Esophagus muscularis mucosa (tissue), 4 donors: ENCODE measurements at regions not wholly inside any gene's neighbourhood (a gene's known extent, or its start where the extent isn't known, plus 50 kb on each side); places are given as distances from the start of the nearest gene placed in this dataset.

ENCODE experiments used
- CTCF ChIP-seq, 3 experiments: fragments of 200-600 bp in 2 of 3; fragments of 450-650 bp in 1 of 3; sonication (generic) in 2 of 3; IDR thresholded peaks; one replicate each; pipeline ENCODE4 v1.5.1; 2017 to 2019; ENCODE audit warnings: antibody characterized with exemption in 3 of 3, mild to moderate bottlenecking in 2 of 3, moderate library complexity in 1 of 3
- EP300 ChIP-seq: sonication (generic); formaldehyde crosslinking; IDR thresholded peaks from one replicate; pipeline ENCODE4 v1.6.1; 2017; ENCODE audit warnings: antibody characterized with exemption
- POLR2A ChIP-seq: fragments of 450-650 bp; IDR thresholded peaks from one replicate; pipeline ENCODE4 v1.6.1; 2017; ENCODE audit warnings: antibody characterized with exemption, moderate library complexity, mild to moderate bottlenecking, low read depth
- POLR2AphosphoS5 ChIP-seq, 2 donors: sonication (generic); formaldehyde crosslinking; IDR thresholded peaks; one replicate each; pipeline ENCODE4 v1.6.1; 2017; ENCODE audit warnings: antibody characterized with exemption in 2 of 2

DNA sequence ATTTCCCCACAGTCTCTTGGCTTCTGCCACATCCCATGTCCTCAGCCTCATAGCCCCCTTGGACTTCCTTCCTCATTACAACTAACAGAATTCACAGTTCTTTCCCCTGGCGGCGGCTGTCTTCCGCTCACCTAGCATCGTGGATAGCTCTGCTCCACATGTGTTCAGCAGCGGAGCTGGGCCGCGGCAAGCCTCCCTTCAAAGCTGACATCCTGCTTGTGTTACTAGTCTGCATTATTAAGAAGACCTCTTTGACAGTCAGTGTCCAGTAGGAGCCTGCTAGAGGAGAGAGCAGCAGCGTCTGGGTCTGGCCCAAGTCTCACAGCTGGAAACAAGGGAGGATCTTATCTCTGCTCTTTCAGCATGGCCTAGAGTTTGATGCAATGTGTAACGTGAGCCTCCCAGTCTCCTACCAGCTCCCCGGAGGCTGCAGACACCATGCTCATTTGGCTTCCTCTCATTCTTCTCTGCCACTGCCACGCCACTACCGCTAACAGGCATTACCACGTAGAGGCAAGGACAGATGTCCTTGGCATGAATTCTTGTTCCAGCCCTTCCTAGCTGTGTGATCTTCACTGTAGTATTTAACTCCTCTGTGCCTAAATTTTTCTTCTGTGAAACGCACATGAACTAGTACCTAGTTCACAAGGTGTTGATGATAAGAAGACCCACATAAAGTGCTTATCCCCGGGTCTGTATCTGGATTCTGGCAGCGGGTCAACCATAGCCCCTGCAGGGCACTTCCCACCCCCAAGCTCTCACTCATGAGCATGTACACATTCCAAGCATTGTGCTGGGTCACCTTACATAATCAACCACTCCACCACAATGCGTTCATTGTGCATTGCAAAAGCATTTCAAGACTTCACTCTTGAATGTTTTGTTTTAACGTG lies 107.1 kb upstream of the BACH2 start:
- TF ChIP-seq CTCF (IDR thresholded peaks at IDR 0.05) (no peak), EP300 (no peak), POLR2AphosphoS5 (IDR thresholded peaks at IDR 0.05) (no peak), POLR2A (no peak)
